K562 (cell line): ENCODE measurements at regions not wholly inside any gene's neighbourhood (a gene's known extent, or its start where the extent isn't known, plus 50 kb on each side); places are given as distances from the start of the nearest gene placed in this dataset.

Experiments used
- ATAC-seq: fragments of 200-7000 bp; cut with Tn5 transposase; 3 replicates; pipeline ENCODE4 v1.9.1; 2020; ENCODE audit warnings: moderate library complexity
- BruUV-seq: library from RNA; stranded (reverse); fragments of 400-500 nt; replicated peaks from 2 replicates; lab custom pipeline; 2021; lab: Mats Ljungman, UMichigan
- CTCF ChIA-PET: fragments of 300-600 bp; formaldehyde crosslinking; extraction: SDS; loops from one replicate; lab custom pipeline; 2021; ENCODE audit warnings: low intra/inter-chr PET ratio; lab: Yijun Ruan, JAX
- POLR2A ChIA-PET: fragments of 300-600, 350-650 bp; sonication (Branson Sonifier 250); formaldehyde crosslinking; extraction: SDS; loops from one replicate; lab custom pipeline; 2021; ENCODE audit warnings: antibody characterized with exemption, inconsistent platforms; lab: Yijun Ruan, JAX
- DNase-seq, 4 experiments: peaks; one replicate each; pipeline versions ENCODE4 v3.0.0 to v3.0.0-alpha.2; 2011 to 2018; ENCODE audit warnings: low spot score in 3 of 4, mixed read lengths in 3 of 4; ENCODE audit errors: extremely low read depth in 1 of 4
- FAIRE-seq: peaks from 2 replicates; lab custom pipeline; 2011; peaks lifted over from hg19 to GRCh38; lab: Jason Lieb, UNC
- H2AFZ ChIP-seq: 2 replicates; pipeline ENCODE4 v1.6.0; 2011; ENCODE audit warnings: low read depth, low read length, control low read depth, inconsistent platforms
- H3K27ac ChIP-seq: fragments of 200-600 bp; 3 replicates; pipeline ENCODE4 v1.8.0; 2011; ENCODE audit warnings: low read depth, mild to moderate bottlenecking, control low read depth, inconsistent platforms, low read length, moderate library complexity, mixed read lengths; ENCODE audit errors: extremely low read depth
- H3K27me3 ChIP-seq, 2 experiments: fragments of 300-600 bp in 1 of 2; 2 replicates in 1 of 2; 3 replicates in 1 of 2; pipeline versions ENCODE4 v1.6.0 to v1.8.0; 2011; ENCODE audit warnings: inconsistent platforms in 2 of 2, low read length in 2 of 2, mild to moderate bottlenecking in 1 of 2, mixed read lengths in 1 of 2, moderate library complexity in 1 of 2; ENCODE audit not compliant: control insufficient read depth in 2 of 2, insufficient read depth in 2 of 2
- H3K36me3 ChIP-seq: fragments of 300-600 bp; 3 replicates; pipeline ENCODE4 v1.8.0; 2011; ENCODE audit warnings: mild to moderate bottlenecking, low read length, inconsistent platforms; ENCODE audit not compliant: control insufficient read depth, insufficient read depth
- H3K4me1 ChIP-seq, 2 experiments: fragments of 200-600 bp in 1 of 2; replicated peaks in 1 of 2; 2 replicates in 1 of 2; 3 replicates in 1 of 2; pipeline versions ENCODE4 v1.5.1 to v1.8.0; 2011; ENCODE audit warnings: inconsistent platforms in 2 of 2, low read length in 2 of 2, mild to moderate bottlenecking in 1 of 2, mixed read lengths in 1 of 2, moderate library complexity in 1 of 2; ENCODE audit not compliant: control insufficient read depth in 2 of 2, insufficient read depth in 2 of 2
- H3K4me2 ChIP-seq: 2 replicates; pipeline ENCODE4 v1.6.1; 2011; ENCODE audit warnings: low read length, control low read depth, inconsistent platforms, mixed read lengths; ENCODE audit not compliant: insufficient read depth
- H3K4me3 ChIP-seq: fragments of 200-600 bp; sonication (generic), shearing (Covaris generic); 2 replicates; pipeline ENCODE4 v1.5.1; 2016; ENCODE audit warnings: control low read depth, inconsistent platforms
- H3K79me2 ChIP-seq: fragments of 200-600 bp; 3 replicates; pipeline ENCODE4 v1.8.0; 2011; ENCODE audit warnings: low read length, inconsistent platforms; ENCODE audit not compliant: control insufficient read depth, insufficient read depth
- H3K9ac ChIP-seq, 2 experiments: 2 replicates each; pipeline versions ENCODE4 v1.6.0 to v1.6.1; 2011; ENCODE audit warnings: low read depth in 2 of 2, low read length in 2 of 2, control low read depth in 1 of 2, inconsistent platforms in 1 of 2, mild to moderate bottlenecking in 1 of 2, mixed read lengths in 1 of 2; ENCODE audit not compliant: insufficient read depth in 1 of 2
- H3K9me1 ChIP-seq: one replicate; pipeline ENCODE4 v1.6.0; 2011; ENCODE audit warnings: inconsistent platforms, mild to moderate bottlenecking, low read length, moderate library complexity; ENCODE audit not compliant: control insufficient read depth, insufficient read depth
- H3K9me3 ChIP-seq: replicated peaks from 2 replicates; pipeline ENCODE4 v1.5.1; 2011; ENCODE audit warnings: low read depth, low read length, inconsistent platforms; ENCODE audit not compliant: control insufficient read depth, insufficient read depth
- H4K20me1 ChIP-seq: replicated peaks from 2 replicates; pipeline ENCODE4 v1.6.1; 2011; ENCODE audit warnings: low read length, inconsistent platforms, mixed read lengths; ENCODE audit not compliant: control insufficient read depth, insufficient read depth
- CEBPZ ChIP-seq: fragments of 150-350 bp; IDR thresholded peaks from 2 replicates; pipeline ENCODE4 v1.6.1; 2014; ENCODE audit warnings: low read depth, mild to moderate bottlenecking, low read length, borderline replicate concordance
- FOXO4 ChIP-seq: fragments of 450-650 bp; formaldehyde crosslinking; IDR thresholded peaks from 2 replicates; pipeline ENCODE4 v1.4.0; 2020; ENCODE audit warnings: mild to moderate bottlenecking, moderate library complexity
- IFI16 ChIP-seq: fragments of 250-450 bp; sonication (Bioruptor Pico); IDR thresholded peaks from 2 replicates; pipeline ENCODE4 v2.1.2; 2022; ENCODE audit warnings: mild to moderate bottlenecking, inconsistent platforms
- WGBS: fragments of 100-300 bp; shearing (Covaris generic); methylation state at CpG from one replicate; pipeline ENCODE4 v1.1.6; 2016; ENCODE audit warnings: low coverage, mixed read lengths; ENCODE audit not compliant: insufficient coverage; ENCODE audit errors: missing lambda C conversion rate; 5-methylcytosine and 5-hydroxymethylcytosine counted together
- in situ Hi-C: fragments of 300-500 bp; cut with MboI; formaldehyde crosslinking; loops from 4 replicates; pipeline ENCODE4 v1.15.0; 2018; ENCODE audit warnings: inconsistent platforms, mixed read lengths
- intact Hi-C: fragments of 100-400 bp; cut with micrococcal nuclease; formaldehyde crosslinking; loops from 2 replicates; pipeline ENCODE4 v1.14.2; 2022
- TF ChIP-seq, protein P1 (sequence below): fragments of 450-650 bp; formaldehyde crosslinking; IDR thresholded peaks from 2 replicates; pipeline ENCODE4 v1.4.0; 2022; ENCODE audit warnings: mild to moderate bottlenecking, moderate library complexity

GRCh38 chr2:223450246-223450645 lies 151.9 kb downstream of the SCG2 start:
- no peaks in the 10 kb centered on the region for H3K9me1 ChIP-seq
- intact Hi-C loops, result no loop called here
- H3K4me1 ChIP-seq, result no peaks in the 10 kb centered on the region
- DNase-seq, result no peak
- TF ChIP-seq, protein P1, sequence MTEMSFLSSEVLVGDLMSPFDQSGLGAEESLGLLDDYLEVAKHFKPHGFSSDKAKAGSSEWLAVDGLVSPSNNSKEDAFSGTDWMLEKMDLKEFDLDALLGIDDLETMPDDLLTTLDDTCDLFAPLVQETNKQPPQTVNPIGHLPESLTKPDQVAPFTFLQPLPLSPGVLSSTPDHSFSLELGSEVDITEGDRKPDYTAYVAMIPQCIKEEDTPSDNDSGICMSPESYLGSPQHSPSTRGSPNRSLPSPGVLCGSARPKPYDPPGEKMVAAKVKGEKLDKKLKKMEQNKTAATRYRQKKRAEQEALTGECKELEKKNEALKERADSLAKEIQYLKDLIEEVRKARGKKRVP (CRISPR knock-in tag), result no peak
- TF ChIP-seq CEBPZ, result no peak
- TF ChIP-seq IFI16 (CRISPR knock-in tag), result no peak
- no peak for TF ChIP-seq FOXO4 (CRISPR knock-in tag)
- TF ChIP-seq, all 486 proteins: peak for 0
- FAIRE-seq, result no peak
- ChIA-PET POLR2A (no interaction called here), CTCF (no interaction called here)
- Histone ChIP-seq H3K4me2 (no peak overlapping the region), H3K9ac (no peak overlapping the region), H2AFZ (no peak overlapping the region), H3K36me3 (no peaks in the 10 kb centered on the region), H4K20me1 (no peaks in the 10 kb centered on the region), H3K9me3 (no peaks in the 10 kb centered on the region), H3K27ac (no peak overlapping the region), H3K4me3 (no peak overlapping the region), H3K27me3 (no peaks in the 10 kb centered on the region), H3K79me2 (no peaks in the 10 kb centered on the region)
- 0% methylated on average over 3 of the region's 3 CpGs for WGBS
- no TSS peak for BruUV-seq
- no peak for ATAC-seq
- in situ Hi-C loops, result no loop called here
